IMR-90 (cell line): ENCODE measurements at regions not wholly inside any gene's neighbourhood (a gene's known extent, or its start where the extent isn't known, plus 50 kb on each side); places are given as distances from the start of the nearest gene placed in this dataset.

Source experiments
- ATAC-seq: fragments of 200-7000 bp; cut with Tn5 transposase; 2 replicates; pipeline ENCODE4 v1.9.1; 2020; ENCODE audit warnings: low read depth, mild to moderate bottlenecking, moderate library complexity
- BruUV-seq: library from RNA; stranded (reverse); fragments of 400-500 nt; replicated peaks from 2 replicates; lab custom pipeline; 2021; lab: Mats Ljungman, UMichigan
- CTCF ChIA-PET: fragments of 300-600 bp; formaldehyde crosslinking; extraction: SDS; loops from one replicate; lab custom pipeline; 2021; ENCODE audit warnings: antibody characterized with exemption; lab: Yijun Ruan, JAX
- POLR2A ChIA-PET: fragments of 300-600 bp; sonication (Branson Sonifier 250); formaldehyde crosslinking; loops from one replicate; lab custom pipeline; 2022; ENCODE audit warnings: antibody characterized with exemption; ENCODE audit not compliant: unreplicated experiment; lab: Charles Lee
- DNase-seq: peaks from one replicate; pipeline ENCODE4 v3.0.0; 2013
- H2AFZ ChIP-seq: replicated peaks from 2 replicates; pipeline ENCODE3; 2013; ENCODE audit warnings: low read length, mild to moderate bottlenecking; ENCODE audit not compliant: poor library complexity
- H2AK5ac ChIP-seq: 2 replicates; pipeline ENCODE4 v1.6.1; 2013; ENCODE audit warnings: low read depth, low read length, inconsistent platforms
- H2AK9ac ChIP-seq: replicated peaks from 2 replicates; pipeline ENCODE3; 2013; ENCODE audit warnings: mild to moderate bottlenecking, low read depth, low read length, moderate library complexity; ENCODE audit not compliant: poor library complexity
- H2BK120ac ChIP-seq: 2 replicates; pipeline ENCODE4 v1.6.1; 2013; ENCODE audit warnings: low read depth, low read length, inconsistent platforms
- H2BK15ac ChIP-seq: 3 replicates; pipeline ENCODE4 v1.6.1; 2013; ENCODE audit warnings: low read depth, low read length, inconsistent platforms
- H2BK20ac ChIP-seq: 2 replicates; pipeline ENCODE4 v1.6.1; 2013; ENCODE audit warnings: low read depth, mild to moderate bottlenecking, inconsistent platforms, low read length, moderate library complexity
- H2BK5ac ChIP-seq: 2 replicates; pipeline ENCODE4 v1.6.1; 2013; ENCODE audit warnings: mild to moderate bottlenecking, low read depth, low read length, inconsistent platforms; ENCODE audit not compliant: poor library complexity, severe bottlenecking
- H3K14ac ChIP-seq: replicated peaks from 2 replicates; pipeline ENCODE4 v1.6.1; 2013; ENCODE audit warnings: low read depth, low read length, inconsistent platforms
- H3K18ac ChIP-seq: 2 replicates; pipeline ENCODE4 v1.6.1; 2013; ENCODE audit warnings: low read depth, low read length, control low read depth
- H3K23ac ChIP-seq: 2 replicates; pipeline ENCODE4 v1.6.1; 2013; ENCODE audit warnings: low read depth, low read length, inconsistent platforms
- H3K27ac ChIP-seq: 2 replicates; pipeline ENCODE4 v1.5.1; 2013; ENCODE audit warnings: mild to moderate bottlenecking, control low read depth, low read length; ENCODE audit not compliant: insufficient read depth
- H3K27me3 ChIP-seq: 2 replicates; pipeline ENCODE4 v1.6.1; 2013; ENCODE audit warnings: low read length; ENCODE audit not compliant: control insufficient read depth, insufficient read depth
- H3K36me3 ChIP-seq: 2 replicates; pipeline ENCODE4 v1.6.1; 2013; ENCODE audit warnings: low read length, mixed read lengths; ENCODE audit not compliant: control insufficient read depth, insufficient read depth
- H3K4ac ChIP-seq: 2 replicates; pipeline ENCODE4 v1.6.1; 2013; ENCODE audit warnings: low read depth, low read length, inconsistent platforms
- H3K4me1 ChIP-seq: 2 replicates; pipeline ENCODE4 v1.6.1; 2013; ENCODE audit warnings: low read length, mixed read lengths; ENCODE audit not compliant: control insufficient read depth, insufficient read depth
- H3K4me2 ChIP-seq: 2 replicates; pipeline ENCODE4 v1.6.1; 2013; ENCODE audit warnings: low read depth, mild to moderate bottlenecking, control low read depth, low read length, moderate library complexity
- H3K4me3 ChIP-seq: 2 replicates; pipeline ENCODE4 v1.5.1; 2013; ENCODE audit warnings: low read depth, mild to moderate bottlenecking, control low read depth, low read length, moderate library complexity; ENCODE audit not compliant: insufficient read depth
- H3K56ac ChIP-seq: 2 replicates; pipeline ENCODE4 v1.6.1; 2013; ENCODE audit warnings: low read length, inconsistent platforms; ENCODE audit not compliant: insufficient read depth; ENCODE audit errors: extremely low read depth
- H3K79me1 ChIP-seq, 2 experiments: 2 replicates each; pipeline ENCODE4 v1.6.1; 2013; ENCODE audit warnings: low read length in 2 of 2, inconsistent platforms in 1 of 2, low read depth in 1 of 2
- H3K9ac ChIP-seq: 2 replicates; pipeline ENCODE4 v1.6.1; 2013; ENCODE audit warnings: low read depth, low read length, control low read depth
- H3K9me1 ChIP-seq: 2 replicates; pipeline ENCODE4 v1.6.1; 2013; ENCODE audit warnings: low read length, inconsistent platforms; ENCODE audit not compliant: insufficient read depth
- H3K9me3 ChIP-seq: 2 replicates; pipeline ENCODE4 v1.6.1; 2013; ENCODE audit warnings: low read length; ENCODE audit not compliant: control insufficient read depth, insufficient read depth
- H4K20me1 ChIP-seq: 2 replicates; pipeline ENCODE4 v1.6.1; 2013; ENCODE audit warnings: low read length, inconsistent platforms; ENCODE audit not compliant: insufficient read depth
- H4K5ac ChIP-seq: 2 replicates; pipeline ENCODE4 v1.6.1; 2013; ENCODE audit warnings: mild to moderate bottlenecking, low read depth, low read length, control low read depth
- H4K8ac ChIP-seq, 2 experiments: 2 replicates each; pipeline ENCODE4 v1.6.1; 2013; ENCODE audit warnings: low read depth in 2 of 2, low read length in 2 of 2, control low read depth in 1 of 2, inconsistent platforms in 1 of 2
- H4K91ac ChIP-seq: 2 replicates; pipeline ENCODE4 v1.6.1; 2013; ENCODE audit warnings: low read depth, low read length, inconsistent platforms; ENCODE audit not compliant: insufficient read depth
- BHLHE40 ChIP-seq: fragments of 150-350 bp; IDR thresholded peaks from 2 replicates; pipeline ENCODE4 v1.6.1; 2016; ENCODE audit warnings: mild to moderate bottlenecking, low read depth, low read length
- MAFK ChIP-seq: IDR thresholded peaks from 2 replicates; pipeline ENCODE4 v1.6.1; 2012; ENCODE audit warnings: low read depth, low read length, improper control_type of control experiment
- MAZ ChIP-seq: IDR thresholded peaks from 2 replicates; pipeline ENCODE4 v1.6.1; 2012; ENCODE audit warnings: low read depth, mild to moderate bottlenecking, low read length, improper control_type of control experiment, moderate library complexity, borderline replicate concordance
- NFE2L2 ChIP-seq: fragments of 150-350 bp; IDR thresholded peaks from 2 replicates; pipeline ENCODE4 v1.6.1; 2016; ENCODE audit warnings: low read depth, mild to moderate bottlenecking, low read length
- POLR2A ChIP-seq: IDR thresholded peaks from 2 replicates; pipeline ENCODE4 v1.6.1; 2012; ENCODE audit warnings: mild to moderate bottlenecking, low read depth, low read length
- RCOR1 ChIP-seq: IDR thresholded peaks from 2 replicates; pipeline ENCODE4 v1.6.1; 2012; ENCODE audit warnings: mild to moderate bottlenecking, low read length, improper control_type of control experiment; ENCODE audit not compliant: insufficient replicate concordance
- SMC3 ChIP-seq: fragments of 150-350 bp; IDR thresholded peaks from 2 replicates; pipeline ENCODE4 v1.6.1; 2016; ENCODE audit warnings: low read depth, mild to moderate bottlenecking, antibody characterized with exemption, low read length, moderate library complexity
- USF2 ChIP-seq: fragments of 150-350 bp; IDR thresholded peaks from 2 replicates; pipeline ENCODE4 v1.6.1; 2017; ENCODE audit warnings: mild to moderate bottlenecking, antibody characterized with exemption, low read length, low read depth
- WGBS, 2 experiments: methylation state at CpG; one replicate each; pipeline versions ENCODE4 v1.1.5 to v1.1.7; 2013; ENCODE audit warnings: missing lambda C conversion rate in 2 of 2; ENCODE audit not compliant: insufficient read length in 1 of 2; ENCODE audit errors: extremely low coverage in 2 of 2; 5-methylcytosine and 5-hydroxymethylcytosine counted together
- dilution Hi-C: fragments of 300-500 bp; cut with HindIII; formaldehyde crosslinking; loops from one replicate; pipeline ENCODE4 v1.14.3; 2018; ENCODE audit warnings: low sequenced_read_pairs; ENCODE audit not compliant: unreplicated experiment
- in situ Hi-C: fragments of 300-500 bp; cut with MboI; formaldehyde crosslinking; loops from 3 replicates; pipeline ENCODE4 v1.14.3; 2019; ENCODE audit warnings: low sequenced_read_pairs, inconsistent platforms, mixed read lengths
- intact Hi-C: fragments of 100-400 bp; cut with micrococcal nuclease; formaldehyde crosslinking; loops from 2 replicates; pipeline ENCODE4 v1.10.0; 2022
- TF ChIP-seq, protein P1 (sequence below): conservative IDR thresholded peaks from 2 replicates; pipeline ENCODE4 v1.5.1; 2012; ENCODE audit warnings: mild to moderate bottlenecking, low read depth, low read length, improper control_type of control experiment

- in situ Hi-C loops (no loop called here), dilution Hi-C loops (no loop called here), intact Hi-C loops (no loop called here)
- Histone ChIP-seq H2BK120ac (no peak overlapping the region), H3K27ac (no peak overlapping the region), H3K36me3 (no peaks in the 10 kb centered on the region), H2AK5ac (no peak overlapping the region), H4K8ac (no peak overlapping the region), H3K9ac (no peak overlapping the region), H3K79me1 (no peaks in the 10 kb centered on the region), H4K20me1 (no peaks in the 10 kb centered on the region), H3K18ac (no peak overlapping the region), H3K14ac (no peak overlapping the region), H3K56ac (no peak overlapping the region), H3K4me3 (no peak overlapping the region), H3K4me1 (no peaks in the 10 kb centered on the region), H4K5ac (no peak overlapping the region), H3K9me1 (no peaks in the 10 kb centered on the region), H3K27me3 (no peaks in the 10 kb centered on the region), H4K91ac (no peak overlapping the region), H3K23ac (no peak overlapping the region), H2BK5ac (no peak overlapping the region), H3K4ac (no peak overlapping the region), H2AK9ac (no peak overlapping the region), H2BK20ac (no peak overlapping the region), H3K4me2 (no peak overlapping the region), H3K9me3 (no peaks in the 10 kb centered on the region; the same call in 1 of the 2 replicates), H2BK15ac (no peak overlapping the region), H2AFZ (no peak overlapping the region)
- WGBS, 2 experiments, result no CpG with 5 or more reads among the region's 1 CpG
- TF ChIP-seq USF2 (no peak), NFE2L2 (no peak), MAZ (no peak), SMC3 (no peak), MAFK (no peak), RCOR1 (no peak), POLR2A (no peak), BHLHE40 (no peak)
- TF ChIP-seq, protein P1, sequence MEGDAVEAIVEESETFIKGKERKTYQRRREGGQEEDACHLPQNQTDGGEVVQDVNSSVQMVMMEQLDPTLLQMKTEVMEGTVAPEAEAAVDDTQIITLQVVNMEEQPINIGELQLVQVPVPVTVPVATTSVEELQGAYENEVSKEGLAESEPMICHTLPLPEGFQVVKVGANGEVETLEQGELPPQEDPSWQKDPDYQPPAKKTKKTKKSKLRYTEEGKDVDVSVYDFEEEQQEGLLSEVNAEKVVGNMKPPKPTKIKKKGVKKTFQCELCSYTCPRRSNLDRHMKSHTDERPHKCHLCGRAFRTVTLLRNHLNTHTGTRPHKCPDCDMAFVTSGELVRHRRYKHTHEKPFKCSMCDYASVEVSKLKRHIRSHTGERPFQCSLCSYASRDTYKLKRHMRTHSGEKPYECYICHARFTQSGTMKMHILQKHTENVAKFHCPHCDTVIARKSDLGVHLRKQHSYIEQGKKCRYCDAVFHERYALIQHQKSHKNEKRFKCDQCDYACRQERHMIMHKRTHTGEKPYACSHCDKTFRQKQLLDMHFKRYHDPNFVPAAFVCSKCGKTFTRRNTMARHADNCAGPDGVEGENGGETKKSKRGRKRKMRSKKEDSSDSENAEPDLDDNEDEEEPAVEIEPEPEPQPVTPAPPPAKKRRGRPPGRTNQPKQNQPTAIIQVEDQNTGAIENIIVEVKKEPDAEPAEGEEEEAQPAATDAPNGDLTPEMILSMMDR, result no peak
- BruUV-seq, result no TSS peak
- ChIA-PET POLR2A (no interaction called here), CTCF (no interaction called here)
- ATAC-seq, result no peak
- DNase-seq, result no peak
Measured at GRCh38 chr11:38950867-38951266, 2352.8 kb upstream of the RAG2 start.
